ENCODE measurements at regions not wholly inside any gene's neighbourhood (a gene's known extent, or its start where the extent isn't known, plus 50 kb on each side); places are given as distances from the start of the nearest gene placed in this dataset.

DNA sequence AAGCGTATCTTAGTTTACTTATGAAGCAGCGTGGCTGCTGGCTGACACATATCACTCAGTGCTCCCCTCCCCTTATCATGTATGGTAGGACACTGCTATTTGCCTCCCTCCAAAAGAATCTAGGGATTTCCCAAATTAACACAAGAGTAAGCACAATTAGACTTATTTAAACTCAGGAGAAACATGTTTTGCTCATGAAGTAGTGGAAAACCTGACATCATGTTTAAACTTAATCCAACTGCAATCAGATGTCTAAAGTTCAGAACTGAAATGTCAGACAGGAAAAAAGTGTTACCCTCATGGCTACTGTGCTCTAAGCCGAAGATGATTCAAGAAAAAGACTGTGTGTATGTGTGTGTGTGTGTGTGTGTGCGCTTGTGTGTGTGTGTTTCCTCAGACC lies 324.1 kb upstream of the TNC start:
- no peak for TF ChIP-seq GATA2 (IDR thresholded peaks at IDR 0.05; ENCODE audit: low read depth, low read length)
- TF ChIP-seq GATA3 (IDR thresholded peaks at IDR 0.05; ENCODE audit: low read depth, low read length) = no peak

Data from SH-SY5Y (cell line).